ENCODE measurements at regions not wholly inside any gene's neighbourhood (a gene's known extent, or its start where the extent isn't known, plus 50 kb on each side); places are given as distances from the start of the nearest gene placed in this dataset.
"Not testable (repeated sequence)": the region's sequence is repeated elsewhere in the genome, so short reads cannot be mapped to it uniquely, and the experiment has no call there.

DNA sequence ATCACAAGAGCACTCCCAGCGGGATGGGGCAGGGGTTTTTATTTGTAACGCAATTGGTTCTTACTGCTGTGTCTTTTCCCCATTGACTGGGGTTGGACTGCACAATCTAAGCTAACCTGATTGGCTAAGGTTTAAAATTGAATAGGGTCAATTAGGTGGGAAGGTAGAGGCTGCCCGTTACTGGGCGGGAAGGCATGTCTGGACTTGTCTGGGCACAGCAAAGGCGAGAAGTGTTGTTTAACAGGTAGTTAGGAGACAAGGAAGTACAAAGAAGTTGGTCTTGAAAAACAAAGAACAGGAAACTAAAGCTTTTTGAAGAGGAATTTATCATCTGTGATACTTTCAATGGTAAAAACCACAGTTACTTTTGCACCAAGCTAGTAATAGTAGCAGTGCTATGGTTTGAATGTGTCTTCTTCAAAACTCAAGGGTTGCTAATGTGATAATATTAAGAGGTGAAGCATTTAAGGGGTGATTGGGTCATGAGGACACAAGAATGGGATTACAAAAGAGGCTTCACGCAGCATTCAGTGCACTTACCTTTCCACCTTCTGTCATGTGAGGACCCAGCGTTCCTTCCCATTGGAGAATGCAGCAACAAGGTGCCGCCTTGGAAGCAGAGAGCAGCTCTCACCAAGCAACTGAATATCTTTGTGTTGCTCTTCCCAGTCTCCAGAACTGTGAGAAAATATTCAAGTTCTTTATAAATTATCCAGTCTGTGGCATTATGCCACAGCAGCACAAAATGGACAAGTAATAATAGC lies 875.5 kb upstream of the SORCS1 start:
- no peak for DNase-seq

DNA sequence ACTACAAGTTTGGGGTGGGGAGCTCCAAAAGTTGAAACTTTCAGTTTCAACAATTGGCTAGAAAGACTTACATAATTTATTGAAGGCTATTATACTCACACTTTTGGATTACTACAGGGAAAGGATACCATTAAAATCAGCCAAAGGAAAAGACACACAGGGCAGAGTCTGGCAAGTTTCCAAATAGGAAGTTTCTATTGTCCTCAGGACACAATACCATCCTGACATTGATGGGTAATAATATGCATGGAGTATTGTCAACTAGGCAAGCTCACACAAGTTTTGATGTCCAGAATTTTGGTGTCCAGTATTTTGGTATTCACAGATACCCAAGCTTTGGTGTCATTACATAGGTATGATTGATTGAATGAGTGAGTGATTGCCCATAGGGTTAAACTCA lies 872.6 kb upstream of the SORCS1 start:
- DNase-seq, result no peak

DNA sequence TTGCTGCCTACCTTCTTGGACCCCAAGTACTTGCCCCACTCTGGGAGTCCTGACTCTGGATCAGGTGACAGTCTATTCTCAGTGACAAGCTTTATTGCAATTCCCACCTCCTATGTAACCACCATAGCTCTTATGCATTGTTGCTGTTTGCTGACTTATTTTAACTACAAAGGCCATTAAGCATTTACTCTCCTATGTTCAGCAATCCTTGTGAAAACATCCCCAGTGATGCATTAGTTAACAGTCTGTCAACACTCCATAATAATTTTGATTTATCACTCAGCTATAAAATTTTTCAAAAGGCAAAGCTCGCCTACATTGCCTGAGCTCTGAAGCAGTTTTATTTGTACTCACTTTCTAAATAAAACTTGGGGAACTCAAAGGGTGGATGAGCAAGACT lies 871.8 kb upstream of the SORCS1 start:
- DNase-seq, result no peak

DNA sequence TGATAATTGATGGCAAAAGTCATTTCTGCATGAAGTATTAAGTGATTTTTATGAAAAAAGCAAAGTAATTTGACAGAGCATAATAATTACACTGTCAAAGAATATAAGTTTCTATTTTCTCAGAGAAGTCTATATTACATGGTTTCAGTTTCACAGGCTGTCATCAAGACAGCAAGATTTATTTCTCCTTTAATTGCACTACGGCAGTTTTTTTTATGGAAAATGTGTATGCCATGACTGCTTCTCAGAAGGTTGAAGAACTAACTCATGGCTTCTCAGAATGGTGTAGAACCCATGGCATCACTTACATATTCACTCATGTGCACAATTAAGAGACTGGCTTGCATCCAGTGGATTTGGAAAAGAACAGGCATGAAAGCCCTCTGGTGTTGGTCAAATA lies 870.3 kb upstream of the SORCS1 start:
- DNase-seq, result no peak

DNA sequence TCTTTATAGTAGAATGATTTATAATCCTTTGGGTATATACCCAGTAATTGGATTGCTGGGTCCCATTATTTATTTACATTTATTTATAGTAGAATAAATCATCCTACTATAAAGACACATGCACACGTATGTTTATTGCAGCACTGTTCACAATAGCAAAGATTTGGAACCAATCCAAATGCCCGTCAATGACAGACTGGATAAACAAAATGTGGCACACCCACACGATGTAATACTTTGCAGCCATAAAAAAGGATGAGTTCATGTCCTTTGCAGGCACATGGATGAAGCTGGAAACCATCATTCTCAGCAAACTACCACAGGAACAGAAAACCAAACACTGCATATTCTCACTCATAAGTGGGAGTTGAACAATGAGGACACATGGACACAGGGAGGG lies 869.0 kb upstream of the SORCS1 start:
- not testable (repeated sequence) for DNase-seq

DNA sequence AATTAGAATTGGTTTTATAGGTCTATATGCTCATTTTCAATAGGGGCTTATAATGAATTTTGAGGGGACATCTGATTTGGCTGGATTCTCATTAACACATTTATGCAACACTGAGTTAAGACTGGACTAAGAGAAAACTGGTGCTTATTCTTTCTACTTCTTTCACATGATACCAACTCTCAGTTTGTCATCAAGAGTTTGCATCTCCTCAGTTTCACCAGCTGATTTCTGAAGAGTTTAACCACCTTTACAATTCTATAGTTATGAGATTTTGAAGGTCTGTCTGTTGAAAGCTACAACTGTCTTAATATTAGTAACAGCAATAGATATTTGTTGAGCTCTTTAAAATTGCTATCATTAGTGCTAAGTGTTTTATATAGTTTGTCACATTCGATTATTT lies 867.0 kb upstream of the SORCS1 start:
- DNase-seq, result no peak

DNA sequence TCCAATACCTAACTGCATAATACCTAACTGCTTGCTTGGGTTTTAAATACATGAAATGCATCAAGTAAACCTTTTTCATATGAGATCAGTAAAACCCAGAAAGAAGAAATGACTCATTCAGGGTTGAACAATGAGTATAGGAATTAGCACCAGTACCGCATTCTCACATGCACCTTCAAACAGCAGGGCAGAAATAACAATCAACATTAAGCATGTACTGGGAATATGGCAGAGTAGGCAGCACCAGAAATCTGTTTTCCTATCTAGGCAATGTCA lies 850.3 kb upstream of the SORCS1 start:
- DNase-seq, result no peak

DNA sequence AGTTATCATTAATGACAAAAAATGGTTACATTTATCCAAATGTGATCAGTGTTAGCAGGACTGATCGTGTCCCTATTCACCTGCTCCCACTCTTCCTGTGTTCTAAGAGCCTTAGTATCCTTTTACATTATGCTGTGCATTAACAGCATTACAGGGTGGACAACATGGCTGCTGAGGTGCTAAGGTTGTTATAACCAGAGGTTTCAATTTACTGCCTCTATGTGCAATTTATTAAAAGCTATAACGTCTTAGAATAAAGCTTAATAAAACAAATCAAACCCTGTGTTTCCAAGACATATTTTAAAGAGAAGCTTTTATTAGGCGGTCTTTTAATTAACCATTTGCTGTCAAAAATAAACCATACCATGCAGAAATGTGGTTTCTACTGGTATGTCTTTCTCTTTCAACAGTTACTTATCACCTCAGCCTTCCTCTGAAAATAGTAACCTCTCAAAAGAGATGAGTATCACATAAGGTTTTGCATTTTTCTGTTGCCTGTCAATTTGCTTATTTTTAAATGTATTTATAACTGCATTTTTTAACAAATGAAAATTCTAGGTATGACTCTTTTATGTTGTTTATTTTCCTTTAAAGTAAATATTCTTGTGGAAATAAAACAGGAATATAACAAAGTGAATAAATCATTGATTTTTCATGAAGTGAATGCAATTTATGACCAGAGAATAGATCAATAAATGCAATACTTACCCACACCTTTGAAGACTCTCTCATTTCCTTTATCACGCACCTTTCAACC lies 849.8 kb upstream of the SORCS1 start:
- no peak for DNase-seq

DNA sequence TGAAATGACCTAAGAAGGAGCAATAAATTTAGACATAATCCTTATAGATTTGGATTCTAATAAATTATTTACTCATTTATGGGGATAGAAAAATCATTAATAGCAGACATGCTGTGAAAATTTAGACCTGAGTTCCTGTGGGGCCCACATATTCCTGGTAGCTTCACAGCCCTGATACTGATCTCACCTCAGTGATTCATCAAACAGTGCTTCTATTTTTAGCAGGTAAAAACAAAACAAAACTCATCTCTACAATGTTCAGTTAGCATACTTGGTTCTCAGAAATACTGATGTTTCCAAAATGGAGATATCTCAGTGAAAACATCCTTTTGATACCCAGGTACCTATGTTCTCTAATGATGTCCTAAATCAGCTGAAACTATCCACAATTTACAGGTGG lies 841.1 kb upstream of the SORCS1 start:
- no peak for DNase-seq

DNA sequence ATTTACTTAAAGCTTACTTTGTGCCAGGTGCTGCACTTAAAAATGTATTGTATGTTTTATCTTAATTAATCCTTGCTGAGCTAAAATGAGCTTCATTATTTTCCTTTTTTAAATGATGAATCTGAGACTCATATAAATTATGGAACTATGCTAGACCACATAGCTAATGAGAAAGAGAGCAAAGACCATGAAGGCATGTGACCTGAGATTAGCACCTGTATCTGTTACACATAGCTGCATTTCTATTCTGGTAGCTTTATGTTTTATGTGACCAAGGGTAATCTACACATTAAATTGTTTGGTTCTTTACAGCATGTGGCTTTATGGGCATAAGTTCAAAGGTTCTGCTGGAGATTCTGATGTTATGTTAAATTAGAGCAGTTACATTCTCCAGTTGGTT lies 839.1 kb upstream of the SORCS1 start:
- no peak for DNase-seq

DNA sequence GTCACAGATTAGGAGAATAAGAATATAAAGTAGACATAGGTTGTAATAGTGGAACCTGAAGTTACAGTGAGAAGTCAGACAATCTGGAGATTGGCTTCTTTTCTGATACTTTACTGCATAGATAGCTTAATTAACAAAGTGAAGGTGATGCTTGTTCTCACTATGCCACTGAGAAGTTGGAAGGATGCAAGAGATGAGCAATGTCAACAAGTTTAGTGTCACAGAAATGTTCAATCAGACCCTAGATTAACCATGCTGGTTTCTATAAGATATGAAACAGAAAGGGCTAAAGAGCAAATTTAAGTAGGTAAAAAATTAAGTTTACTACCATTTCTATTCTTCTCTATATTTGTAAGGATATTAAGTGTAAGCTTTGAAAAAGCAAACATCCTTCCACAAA lies 838.6 kb upstream of the SORCS1 start:
- DNase-seq, result no peak

DNA sequence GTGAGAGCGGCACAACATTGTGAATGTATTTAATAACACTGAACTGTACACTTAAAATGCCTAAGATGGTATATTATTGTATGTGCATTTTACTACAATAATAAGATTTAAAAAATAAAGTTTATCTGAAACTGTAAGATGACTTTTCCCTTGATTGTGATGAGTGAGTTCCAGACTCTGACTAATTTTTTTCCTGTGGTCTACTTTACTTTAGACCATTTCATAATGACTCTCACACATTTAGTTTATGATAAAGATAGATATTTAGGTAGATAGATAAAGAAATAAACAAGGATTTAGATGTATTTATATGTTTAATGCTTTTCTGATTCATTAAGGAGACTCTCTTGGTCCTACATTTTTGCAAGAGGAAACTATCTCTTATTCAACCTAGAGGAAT lies 835.9 kb upstream of the SORCS1 start:
- no peak for DNase-seq

DNA sequence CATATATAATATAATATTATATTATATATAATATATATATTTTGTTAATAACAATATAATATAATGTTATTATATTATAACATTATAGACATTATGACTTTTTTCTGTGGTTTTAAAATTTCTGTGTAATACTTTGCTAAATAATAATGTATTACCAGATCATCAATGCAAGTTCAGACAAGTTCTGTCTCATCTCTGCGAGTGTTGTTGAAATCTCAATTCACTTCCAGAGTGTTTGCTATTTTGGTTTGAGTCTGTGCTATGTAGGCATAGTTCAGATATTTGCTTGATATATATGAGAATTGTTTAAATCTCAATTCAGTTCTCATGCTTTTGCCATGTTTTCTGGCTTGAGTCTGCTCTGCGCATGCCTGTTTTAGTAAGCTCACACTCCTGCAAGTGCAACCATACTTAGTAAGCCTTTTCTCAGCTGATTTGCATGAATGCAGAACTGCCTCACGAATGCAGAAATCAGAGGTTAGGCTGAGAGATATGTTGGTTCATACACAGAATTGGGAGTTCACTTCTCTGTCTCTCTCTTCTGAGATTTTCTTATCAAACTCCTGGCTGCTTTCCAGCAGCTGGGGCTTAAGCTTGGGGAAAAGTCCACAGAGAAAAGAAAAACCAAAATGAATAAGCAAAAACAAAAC lies 830.2 kb upstream of the SORCS1 start:
- no peak for DNase-seq

DNA sequence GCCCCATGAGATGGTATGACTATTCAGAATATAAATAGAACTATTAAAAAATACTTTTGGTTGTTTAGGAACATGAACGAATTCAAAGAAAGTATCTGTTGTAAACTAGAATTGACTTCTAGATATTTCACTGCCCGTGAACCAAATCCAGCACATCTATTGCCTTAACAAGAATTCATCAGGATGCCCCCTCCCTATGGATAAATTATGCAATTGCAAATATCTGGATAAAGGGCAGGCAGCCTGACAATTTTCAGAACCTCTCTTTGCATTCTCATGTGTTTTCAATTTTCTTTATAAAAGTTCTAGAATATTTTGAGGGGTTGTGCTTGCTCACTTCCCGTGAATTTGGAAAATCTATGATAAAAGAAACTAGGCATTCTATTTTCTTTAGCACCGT lies 822.1 kb upstream of the SORCS1 start:
- no peak for DNase-seq

DNA sequence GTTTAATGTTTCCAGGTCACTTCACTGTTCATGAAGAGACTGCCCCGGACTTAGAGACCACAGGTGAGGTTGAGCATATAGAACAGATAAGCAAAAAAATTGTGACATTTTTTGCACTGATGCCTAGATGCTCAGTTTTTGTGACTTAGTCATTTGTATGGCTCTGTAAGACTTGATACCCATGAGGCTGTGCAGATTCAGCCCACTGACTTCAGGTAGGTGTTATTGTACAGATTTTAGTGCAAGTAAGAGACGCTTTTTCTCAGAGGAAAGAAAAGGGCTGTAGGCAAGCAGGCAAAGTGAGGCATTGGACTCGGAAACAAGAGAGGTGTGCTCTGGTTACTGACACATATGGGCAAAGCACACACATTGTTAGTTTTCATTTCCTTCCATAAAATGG lies 820.1 kb upstream of the SORCS1 start:
- DNase-seq, result no peak

DNA sequence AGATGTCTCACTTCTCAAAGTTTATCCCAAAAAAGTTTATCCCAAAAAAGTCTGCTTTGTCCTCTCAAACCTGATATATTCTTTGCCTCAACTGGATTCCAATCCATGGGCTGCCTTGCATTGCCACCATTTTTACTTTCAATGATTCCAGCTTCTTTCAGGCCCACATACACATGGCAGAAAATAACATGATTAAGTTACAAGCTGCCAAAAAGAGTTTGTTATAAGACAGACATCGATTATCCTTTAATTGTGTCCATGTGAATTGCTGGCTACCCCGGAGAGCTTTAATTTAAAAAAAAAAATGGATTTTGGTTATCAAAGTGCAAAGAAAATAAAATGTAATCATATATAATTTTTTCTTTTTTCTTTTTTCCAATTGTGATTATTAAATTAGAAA lies 819.6 kb upstream of the SORCS1 start:
- DNase-seq, result no peak

DNA sequence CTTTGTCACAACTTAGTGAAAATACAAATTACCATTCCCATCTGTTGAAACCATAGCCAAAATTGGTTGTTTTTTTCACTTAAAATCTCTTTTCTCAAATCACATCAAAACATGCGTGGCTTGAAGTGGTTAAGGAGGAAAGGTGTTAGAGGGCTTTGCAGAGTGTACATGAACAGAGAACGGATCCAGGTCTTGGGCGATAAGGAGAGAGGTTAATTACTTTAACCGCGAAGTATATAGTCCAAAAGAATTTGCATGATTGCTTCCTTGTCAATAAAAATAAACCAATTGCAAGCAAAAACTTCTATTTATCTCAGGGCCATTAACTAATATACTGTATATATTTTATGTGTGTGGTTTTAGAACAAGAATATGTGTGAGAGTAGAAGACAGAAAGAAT lies 813.9 kb upstream of the SORCS1 start:
- DNase-seq, result no peak

DNA sequence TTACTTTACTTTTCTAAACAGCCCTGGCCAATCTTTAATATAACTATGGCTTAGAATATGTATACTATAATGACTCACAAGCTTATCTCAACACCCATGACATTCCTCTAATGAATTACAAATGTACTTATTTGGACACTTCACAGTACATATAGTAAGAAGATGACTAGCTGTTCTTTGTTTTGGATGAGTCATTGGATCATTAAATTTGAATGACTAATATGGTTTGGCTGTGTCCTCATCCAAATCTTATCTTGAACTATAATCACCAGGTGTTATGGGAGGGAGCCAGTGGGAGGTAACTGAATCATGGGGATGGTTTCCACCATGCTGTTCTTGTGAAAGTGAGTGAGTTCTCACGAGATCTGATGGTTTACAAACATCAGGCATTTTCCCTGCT lies 807.5 kb upstream of the SORCS1 start:
- DNase-seq, result no peak

DNA sequence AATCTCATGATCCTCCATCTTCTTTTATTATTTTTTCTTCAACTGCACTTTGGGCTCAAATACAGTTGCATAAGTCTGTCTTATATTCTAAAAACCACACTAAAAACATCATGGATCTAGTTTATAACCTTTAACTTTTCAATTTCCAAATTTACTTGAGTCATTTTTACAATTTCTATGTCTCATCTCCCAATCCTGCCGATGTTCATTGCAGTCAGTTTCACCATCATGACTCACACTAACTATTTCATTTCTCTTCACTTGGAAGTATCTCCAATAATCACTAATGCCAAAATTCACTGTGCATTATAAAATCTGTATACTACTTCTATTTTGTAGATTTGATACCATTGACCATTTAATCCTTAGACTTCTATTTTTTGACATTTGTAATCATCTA lies 806.9 kb upstream of the SORCS1 start:
- DNase-seq, result no peak

DNA sequence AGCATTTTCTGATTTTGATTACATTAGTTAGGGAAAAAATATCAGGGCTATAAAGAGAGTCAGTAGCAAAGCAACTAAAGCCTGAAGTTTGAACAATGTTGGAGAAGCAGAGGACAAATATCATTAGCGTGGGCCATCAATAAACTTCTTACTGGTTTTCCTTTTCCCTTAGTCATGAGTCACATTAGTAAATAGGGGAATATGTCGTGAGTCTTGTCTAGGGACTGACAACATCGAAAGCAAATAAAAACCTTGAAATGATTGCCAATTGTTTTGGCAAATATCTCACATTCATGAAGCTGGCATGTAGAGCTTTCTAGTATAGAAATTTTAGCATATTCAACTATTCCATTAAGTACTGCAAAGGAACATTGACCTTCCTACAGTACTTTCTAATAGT lies 806.0 kb upstream of the SORCS1 start:
- DNase-seq, result no peak

DNA sequence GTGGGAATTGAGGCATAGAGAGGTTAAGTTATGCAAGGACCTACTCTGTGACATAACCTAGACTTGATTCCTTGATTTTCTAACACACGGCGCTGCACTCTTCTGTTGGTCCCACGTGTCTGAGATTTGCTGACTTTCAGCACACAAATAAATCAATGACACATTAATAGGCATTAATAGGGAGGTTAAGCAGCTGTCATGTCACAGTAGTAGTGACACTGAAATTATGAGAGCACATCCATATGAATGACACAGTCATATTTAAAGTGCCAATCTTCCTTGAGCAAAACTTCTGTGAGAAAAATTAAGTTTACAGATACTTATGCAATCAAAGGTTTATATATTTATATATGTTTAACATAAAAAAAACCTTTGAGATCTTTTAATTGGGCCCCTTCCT lies 805.4 kb upstream of the SORCS1 start:
- no peak for DNase-seq

DNA sequence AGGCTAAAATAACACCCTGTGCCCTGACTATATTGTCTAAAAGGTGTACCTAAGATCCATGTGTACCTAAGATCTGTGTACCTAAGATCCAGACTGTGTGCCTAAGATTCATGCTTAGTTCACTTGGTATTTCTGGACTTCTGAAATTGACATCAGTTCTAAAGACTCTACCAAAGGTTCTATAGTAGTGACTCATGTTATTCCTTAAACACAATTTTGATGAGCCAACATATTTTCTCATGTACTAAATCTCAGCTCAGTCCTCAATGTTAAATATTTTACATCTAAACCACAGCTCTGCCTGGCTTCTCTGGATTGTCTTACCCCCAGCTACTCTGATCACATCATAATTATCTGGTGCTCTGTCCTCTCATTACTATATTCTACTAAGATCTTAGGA lies 802.3 kb upstream of the SORCS1 start:
- DNase-seq, result no peak

DNA sequence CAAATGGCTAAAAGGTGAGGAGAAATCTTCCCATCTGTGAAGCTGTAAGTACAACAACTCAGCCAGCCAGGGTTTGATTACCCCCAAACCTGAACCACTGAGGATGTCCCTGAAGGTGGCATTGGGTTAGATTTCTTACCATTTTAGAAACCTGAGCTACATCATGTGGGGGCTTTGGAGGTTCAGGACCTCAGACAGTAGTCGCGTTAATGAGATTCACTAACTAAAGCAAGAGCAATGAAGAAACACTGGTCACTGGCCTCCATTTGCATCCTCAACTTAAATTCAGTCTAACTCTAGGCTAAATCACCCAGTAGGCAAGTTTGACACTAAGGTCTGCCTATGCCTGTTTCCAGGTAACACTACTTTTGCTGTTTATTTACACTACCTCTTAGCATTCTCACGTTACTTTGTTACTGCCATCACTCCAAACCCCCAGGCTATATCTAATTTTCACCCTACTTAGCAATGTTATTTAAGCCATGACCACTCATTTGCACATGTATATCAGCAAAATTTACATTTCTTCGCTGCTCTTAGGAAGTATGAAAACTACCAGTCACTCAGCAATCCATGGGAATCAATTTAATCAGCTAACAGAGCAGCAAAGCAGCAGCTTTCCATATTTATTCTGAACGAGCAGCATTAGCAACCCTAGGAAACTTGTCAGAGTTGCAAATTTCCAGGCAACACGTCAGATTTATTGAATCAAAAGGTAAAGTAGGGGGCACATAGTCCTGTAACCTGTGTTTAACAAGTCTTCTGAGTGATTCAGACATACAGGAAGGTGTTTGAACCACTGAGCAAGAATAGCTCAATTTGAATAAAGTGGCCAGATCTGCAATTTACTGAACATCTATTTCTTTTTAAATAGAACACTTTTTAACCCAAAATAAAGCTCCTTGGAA lies 788.4 kb upstream of the SORCS1 start:
- DNase-seq, result no peak
